SU-DHL-6 (cell line): ENCODE measurements at regions not wholly inside any gene's neighbourhood (a gene's known extent, or its start where the extent isn't known, plus 50 kb on each side); places are given as distances from the start of the nearest gene placed in this dataset.

ENCODE experiments used
- EZH2phosphoT487 ChIP-seq: fragments of 200-600 bp; sonication (generic), shearing (Covaris generic); conservative IDR thresholded peaks from 2 replicates; pipeline ENCODE4 v1.6.1; 2018; ENCODE audit warnings: mild to moderate bottlenecking, antibody characterized with exemption, low read length, moderate library complexity, mixed read lengths
- TF ChIP-seq, protein P1 (sequence below): fragments of 200-600 bp; sonication (generic); IDR thresholded peaks from one replicate; pipeline ENCODE4 v1.5.1; 2017; ENCODE audit warnings: antibody characterized with exemption, mild to moderate bottlenecking, low read length, moderate library complexity; ENCODE audit not compliant: insufficient read depth, poor library complexity, severe bottlenecking

DNA sequence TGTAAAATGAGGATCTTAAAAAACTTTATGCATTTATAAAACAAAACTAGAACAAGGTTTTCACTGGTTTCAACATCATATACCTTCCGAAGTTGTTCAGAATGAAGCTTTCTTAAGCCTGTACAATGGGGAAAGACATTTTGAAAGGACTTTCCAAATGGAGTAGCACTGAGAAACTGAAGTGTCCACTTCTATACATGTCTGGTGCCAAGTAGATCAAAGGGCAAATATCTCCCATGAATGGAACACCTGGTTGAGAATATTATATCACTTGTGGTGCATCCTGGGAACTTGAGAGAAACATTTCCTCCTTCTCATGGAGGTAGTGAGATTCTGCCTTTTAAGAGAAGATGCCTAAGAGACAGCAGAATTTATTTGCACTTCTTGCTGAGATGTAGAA, 182.1 kb upstream of the ACTBL2 start:
- TF ChIP-seq, protein P1, sequence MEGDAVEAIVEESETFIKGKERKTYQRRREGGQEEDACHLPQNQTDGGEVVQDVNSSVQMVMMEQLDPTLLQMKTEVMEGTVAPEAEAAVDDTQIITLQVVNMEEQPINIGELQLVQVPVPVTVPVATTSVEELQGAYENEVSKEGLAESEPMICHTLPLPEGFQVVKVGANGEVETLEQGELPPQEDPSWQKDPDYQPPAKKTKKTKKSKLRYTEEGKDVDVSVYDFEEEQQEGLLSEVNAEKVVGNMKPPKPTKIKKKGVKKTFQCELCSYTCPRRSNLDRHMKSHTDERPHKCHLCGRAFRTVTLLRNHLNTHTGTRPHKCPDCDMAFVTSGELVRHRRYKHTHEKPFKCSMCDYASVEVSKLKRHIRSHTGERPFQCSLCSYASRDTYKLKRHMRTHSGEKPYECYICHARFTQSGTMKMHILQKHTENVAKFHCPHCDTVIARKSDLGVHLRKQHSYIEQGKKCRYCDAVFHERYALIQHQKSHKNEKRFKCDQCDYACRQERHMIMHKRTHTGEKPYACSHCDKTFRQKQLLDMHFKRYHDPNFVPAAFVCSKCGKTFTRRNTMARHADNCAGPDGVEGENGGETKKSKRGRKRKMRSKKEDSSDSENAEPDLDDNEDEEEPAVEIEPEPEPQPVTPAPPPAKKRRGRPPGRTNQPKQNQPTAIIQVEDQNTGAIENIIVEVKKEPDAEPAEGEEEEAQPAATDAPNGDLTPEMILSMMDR: no peak
- no peak for TF ChIP-seq EZH2phosphoT487
